ENCODE measurements at regions not wholly inside any gene's neighbourhood (a gene's known extent, or its start where the extent isn't known, plus 50 kb on each side); places are given as distances from the start of the nearest gene placed in this dataset.
A peak's percentile ranks its signal among the peaks of the same experiment; 100 is the strongest.
"Not testable (repeated sequence)": the region's sequence is repeated elsewhere in the genome, so short reads cannot be mapped to it uniquely, and the experiment has no call there.

DNA sequence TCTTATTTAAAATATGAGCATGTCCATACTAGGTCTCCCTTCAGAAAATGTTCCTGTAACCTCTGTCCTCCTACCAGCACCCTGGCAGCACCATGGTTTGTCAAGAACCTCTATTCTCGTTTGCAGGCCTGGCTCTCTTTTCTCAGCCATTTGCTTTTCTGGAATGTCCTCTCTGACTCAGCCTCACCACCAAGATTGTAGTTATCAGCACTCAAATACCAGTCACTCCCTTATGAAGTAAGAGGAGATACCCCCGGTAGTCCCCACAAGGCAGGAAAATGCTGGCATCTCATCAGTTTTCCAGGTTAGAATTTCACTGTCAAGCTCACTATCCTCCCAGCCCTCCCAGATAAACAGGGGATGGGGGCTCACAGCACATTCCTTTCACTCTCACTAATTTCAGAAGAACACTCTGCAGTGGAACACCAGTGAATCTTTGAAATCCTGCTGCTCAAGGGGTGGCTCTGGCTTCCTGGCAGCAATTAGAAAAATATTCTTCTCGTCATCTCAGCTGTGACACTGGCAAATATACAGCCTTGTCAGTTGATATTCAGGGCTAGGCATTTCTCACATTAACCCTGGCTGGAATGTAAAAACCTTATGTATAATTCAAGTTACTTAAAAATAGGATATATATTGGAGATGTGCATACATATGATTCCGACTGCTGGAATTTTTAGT, 129.2 kb downstream of the TBX18 start:
- peak; percentile 84 for DNase-seq

DNA sequence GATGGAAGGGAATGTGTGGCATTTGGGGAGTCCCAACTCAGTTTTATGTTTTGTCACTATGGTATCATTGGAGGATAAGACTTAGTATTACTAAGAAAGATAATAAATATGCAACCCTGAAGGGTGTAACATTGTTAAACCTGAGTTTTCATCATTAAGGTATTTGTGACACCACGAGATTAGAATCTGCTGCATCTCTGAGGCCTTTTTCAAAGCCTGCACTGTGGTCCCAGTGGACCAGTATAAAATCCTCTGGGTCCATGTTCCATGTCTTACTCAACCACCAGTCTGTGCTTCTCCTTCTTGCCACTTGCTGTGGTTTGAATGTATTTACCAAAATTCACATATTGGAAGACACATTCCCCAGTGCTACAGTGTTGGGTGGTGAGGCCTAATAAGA, 130.6 kb downstream of the TBX18 start:
- peak; percentile 73 for DNase-seq

DNA sequence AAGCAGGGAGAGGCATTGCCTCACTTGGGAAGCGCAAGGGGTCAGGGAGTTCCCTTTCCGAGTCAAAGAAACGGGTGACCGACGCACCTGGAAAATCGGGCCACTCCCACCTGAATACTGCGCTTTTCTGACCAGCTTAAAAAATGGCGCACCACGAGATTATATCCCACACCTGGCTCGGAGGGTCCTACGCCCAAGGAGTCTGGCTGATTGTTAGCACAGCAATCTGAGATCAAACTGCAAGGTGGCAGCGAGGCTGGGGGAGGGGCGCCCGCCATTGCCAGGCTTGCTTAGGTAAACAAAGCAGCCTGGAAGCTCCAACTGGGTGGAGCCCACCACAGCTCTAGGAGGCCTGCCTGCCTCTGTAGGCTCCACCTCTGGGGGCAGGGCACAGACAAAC, 137.9 kb downstream of the TBX18 start:
- not testable (repeated sequence) for DNase-seq

DNA sequence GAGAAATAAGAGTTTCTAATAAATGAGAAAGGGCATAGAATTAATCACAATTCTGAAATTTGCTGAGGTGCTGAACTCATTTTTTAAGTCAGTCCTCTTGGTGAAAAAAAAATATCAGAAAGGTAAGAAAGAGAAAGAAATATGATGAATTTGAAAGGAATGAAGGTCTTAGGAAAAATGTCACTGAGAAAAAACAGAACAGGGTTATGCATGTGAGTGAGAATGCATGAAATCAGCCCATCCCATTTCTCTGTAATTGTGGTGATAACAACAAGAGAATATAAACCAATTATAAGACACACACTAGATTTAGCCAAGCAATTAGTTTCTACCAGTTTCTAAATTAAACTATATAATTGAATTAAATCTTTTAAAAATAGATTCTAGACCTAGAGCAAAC, 138.9 kb downstream of the TBX18 start:
- no peak for DNase-seq

DNA sequence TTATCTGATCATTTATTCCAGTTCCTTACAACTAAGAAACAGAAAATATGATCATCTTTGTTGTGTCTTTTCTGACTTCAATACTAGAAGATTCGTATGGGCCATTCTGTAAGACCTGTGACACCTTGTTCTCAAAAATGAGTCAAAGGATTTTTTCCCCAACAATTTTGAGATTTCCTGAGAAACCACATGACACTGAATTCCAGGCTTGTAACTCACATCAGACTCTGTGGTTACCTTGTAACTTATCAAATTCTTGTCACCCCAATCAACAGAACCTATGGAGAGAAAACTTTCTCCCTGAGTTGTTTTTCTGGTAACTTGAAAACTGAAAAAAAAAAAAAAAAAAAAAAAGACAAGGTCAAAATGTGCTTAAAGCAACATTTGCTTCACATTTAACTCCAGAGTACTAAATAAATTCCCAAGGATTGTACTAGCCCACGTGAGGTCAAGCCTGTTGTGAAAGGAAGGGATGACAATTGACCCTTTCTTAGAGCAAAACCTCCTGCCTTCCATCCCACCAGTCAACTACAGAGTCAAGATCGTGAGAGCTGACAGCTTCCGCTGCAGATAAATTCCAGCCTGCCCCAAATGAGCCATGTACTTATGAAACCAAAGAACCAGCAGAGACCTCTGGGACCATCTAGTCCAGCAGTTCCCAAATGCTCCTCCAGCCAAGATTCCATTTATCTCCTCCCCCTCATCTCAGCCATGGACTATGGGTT, 140.3 kb downstream of the TBX18 start:
- peak; percentile 91 for DNase-seq

DNA sequence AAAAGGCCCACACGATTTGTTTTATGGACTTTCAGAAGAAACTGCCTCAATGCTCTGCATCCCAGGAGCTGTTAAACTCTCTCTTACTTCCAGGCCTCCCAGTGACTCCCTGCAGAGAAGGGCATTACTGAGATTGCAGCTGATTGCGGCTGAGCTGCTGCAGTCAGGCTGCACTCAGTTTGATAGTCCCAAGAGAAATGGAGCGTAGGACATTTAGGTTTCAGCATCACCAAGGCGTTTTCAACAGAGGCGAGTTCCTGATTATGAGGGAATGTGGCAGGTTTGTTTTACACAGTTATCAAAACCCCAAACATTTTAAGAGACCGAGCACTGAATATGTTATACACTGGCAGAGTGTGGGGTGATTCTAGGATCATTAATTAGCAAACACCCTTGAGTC, 145.6 kb downstream of the TBX18 start:
- DNase-seq = peak; percentile 85

DNA sequence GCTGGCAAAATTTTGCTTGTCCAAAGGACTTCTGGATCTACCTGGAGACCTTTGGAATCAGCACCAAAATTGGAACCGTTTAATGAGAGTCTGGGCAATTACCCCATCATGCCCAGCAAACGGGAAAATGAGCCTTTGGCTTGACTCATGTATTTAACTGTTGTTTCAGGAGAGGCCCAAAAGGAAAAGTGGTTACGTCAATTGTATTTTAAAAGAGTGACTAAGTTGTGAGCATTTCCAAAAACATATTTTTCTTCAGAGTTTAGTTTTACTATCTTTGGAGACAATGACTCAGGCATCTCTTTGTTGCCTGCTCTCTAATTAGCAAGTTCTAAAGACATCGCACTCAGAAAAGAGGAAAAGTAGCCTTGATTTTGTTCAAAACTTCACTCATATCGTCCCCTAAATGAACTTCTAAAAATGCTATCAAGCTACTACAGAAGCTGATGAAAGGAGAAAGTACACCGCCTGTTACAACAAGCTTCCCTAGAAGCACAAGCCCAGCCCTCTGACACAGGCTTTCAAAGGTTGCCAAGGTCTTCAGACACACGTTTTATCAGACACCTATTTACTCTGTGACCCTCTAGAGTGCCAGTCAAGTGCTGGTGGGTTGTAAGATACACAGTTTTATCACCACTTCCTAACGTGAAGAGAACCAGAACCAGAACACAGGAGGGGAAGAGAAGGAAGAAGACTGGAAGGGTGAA, 146.2 kb downstream of the TBX18 start:
- DNase-seq = peak; percentile 96

DNA sequence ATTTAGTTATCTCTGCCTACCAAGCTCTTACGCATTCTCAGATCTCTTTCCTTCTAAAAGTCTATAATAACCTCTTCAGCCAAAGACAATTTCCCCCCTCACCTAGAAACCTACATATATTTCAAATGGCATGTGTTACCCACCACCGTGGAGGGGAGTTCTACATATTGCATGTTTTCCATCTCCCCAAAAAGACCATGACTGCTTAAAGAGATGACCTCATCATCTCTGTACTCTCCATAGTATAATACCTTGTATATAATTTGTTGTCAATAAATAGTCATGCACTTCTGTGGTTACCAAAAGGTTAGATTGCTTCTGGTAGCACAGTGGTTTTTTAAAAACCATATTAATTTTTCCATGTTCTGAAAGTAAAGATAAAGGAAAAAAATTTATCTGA, 148.4 kb downstream of the TBX18 start:
- DNase-seq = no peak

DNA sequence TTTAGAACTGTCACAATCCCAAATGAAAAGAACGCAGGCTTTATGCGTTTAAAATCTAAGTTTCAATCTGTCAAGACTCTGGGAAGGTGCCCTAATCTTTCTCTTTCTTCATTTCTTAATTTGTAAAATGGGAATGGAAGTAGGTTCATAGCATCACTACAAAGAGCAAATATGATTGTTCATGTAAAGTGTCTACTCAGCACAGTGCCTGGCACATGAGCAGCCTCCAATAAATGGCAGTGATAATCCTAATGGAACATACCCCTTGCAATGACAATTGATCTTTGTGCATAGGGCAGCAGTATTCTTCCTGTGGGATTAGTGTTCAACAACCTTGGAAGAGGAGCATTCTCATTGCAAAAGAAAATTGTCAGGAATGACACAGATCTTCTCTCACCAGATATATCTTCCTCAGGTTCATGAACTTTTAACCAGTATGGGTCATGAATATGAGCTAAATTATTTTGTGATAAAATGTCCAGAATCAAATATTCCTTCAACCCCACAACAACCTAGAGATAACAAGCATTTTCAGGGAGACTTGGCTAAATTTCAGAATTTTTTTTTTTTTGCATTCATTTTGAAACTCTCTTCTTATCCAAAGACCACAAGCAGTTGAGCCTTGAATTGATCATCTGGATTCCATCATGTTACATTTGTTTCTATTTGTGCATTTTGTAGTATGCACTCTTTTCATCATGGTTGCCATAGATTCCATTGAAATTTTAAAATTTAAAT, 149.1 kb downstream of the TBX18 start:
- DNase-seq = no peak

DNA sequence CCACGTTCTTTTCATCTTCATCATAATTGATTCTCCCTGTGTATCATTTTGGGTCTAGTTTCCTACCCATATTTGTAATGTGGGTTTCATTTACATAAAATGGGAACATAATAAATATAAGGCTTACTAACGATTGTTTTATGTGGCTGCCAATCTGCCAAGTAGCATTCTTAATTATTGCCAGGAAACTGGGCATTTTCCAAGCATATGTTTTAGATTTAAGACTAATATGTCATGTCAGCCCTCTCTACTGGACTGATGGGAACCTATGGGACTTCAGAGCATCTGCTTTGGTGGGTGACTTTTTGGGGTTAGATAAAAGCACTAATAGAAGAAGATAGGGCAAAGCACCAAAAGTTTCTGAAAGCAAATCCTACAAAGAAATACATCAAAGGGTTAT, 157.5 kb downstream of the TBX18 start:
- DNase-seq = peak; percentile 38

DNA sequence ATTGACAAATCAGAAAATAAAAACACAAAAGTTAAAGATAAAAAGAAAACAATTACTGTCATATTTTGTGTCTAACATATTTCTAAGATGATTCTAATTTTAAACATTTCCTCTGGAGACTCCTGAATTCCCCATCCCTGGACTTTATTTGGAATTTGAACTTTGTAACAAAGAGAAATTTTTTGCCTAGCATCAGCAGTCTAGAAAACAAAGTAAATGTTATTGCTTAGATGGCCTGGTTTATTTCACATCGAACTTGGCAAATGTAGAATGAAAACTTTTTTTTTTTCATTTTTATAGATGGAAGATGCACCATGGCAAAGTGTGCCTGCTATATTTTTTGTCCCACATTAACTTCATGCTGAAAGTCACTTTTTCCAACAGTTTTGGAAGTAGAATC, 159.1 kb downstream of the TBX18 start:
- peak; percentile 59 for DNase-seq

DNA sequence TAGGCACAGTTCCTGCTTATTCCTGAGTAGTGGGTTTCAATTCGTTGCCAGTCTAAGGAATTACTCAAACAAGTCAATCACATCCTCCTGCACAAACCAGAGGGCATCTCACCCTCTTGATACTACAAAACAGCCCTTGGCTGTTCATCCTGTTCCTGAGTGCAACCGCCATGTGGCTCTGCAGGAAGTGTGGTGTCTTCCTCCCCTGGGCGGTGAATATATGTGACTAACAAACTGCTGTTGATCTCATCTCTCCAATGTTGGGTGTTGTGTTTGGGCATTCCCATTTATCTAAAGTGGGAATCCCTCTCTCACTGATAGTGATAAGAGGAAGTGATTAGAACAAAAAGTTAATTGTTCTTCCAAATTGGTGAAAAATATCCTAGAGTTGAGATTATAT, 163.0 kb downstream of the TBX18 start:
- no peak for DNase-seq

DNA sequence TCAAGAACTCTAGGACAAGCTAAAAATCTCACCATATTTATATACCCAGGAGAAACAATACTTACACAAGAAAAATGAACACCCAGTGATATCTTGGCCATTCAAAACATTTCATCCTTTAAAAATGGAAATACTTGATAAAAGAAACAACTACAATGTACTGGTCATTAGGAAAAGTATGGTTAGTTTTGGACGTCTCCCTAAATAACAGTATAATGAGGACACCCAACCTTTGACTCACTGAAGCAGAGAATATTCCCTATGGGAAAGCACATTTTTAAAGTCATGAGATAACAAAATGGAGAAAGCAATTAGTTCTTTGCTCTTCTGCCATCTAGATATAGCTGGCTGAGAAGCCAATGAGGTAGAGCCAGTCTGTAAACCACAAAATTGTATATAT, 164.4 kb downstream of the TBX18 start:
- peak; percentile 16 for DNase-seq

DNA sequence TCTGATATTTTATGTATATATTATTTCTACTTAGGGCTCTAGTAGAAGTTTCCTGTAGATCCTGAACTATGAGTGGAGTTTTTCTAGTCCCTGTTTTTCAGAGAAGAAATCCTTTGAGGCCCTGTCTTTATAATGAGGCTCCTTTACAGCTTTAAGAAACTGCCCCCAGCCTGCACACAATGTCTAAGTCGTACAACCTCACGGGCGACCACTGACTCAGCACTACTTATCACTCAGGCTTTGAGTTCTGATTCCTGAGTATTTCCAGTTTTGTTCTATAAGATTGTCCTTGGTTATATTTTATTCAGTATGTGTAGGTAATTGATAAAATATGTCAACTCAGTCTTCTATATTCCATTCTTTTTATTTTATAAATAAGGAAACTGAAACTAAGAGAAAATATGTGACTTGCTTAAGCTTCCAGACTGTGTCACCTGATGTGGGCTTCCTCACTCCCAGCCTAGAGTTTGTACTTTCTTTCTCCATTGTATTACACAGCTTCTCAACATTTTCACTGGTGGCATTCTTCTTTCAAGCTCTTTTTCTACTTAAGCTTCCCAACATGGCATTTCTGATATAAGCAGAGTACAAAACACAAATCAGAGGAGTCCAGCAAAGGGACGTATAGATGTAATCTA, 167.0 kb downstream of the TBX18 start:
- DNase-seq = no peak

DNA sequence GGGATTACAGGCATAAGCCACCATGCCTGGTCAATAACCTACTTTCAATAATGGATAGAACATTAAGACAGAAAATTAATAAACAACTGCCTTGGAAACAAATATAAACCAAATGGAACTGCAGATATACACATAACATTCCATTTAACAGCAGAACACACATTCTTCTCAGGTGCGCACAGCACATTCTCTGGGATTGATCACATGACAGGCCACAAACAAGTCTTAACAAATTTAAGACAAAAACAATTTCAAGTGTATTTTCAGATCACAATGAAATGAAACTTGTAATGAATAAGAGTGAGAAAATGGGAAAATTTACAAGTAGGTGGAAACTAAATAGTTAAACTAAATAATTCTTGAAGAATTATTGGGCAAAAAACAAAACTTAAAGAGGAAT, 167.9 kb downstream of the TBX18 start:
- DNase-seq = no peak

DNA sequence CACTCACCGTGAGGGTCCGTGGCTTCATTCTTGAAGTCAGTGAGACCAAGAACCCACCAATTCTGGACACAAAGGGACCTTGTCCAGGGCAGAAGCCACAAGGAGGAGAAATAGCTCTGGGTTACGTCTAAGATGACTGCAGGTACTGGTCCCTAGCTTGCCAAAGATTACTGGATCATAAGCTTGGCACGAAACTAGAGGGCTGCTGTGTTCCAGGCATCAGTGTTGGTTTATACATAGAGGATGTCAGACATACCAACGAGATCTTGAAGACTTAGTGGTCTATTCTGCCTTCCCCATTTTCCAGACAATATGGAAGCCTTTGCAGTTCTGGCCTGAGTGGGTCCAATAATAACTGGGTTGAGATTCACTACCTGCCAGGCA, 175.7 kb downstream of the TBX18 start:
- DNase-seq = no peak

DNA sequence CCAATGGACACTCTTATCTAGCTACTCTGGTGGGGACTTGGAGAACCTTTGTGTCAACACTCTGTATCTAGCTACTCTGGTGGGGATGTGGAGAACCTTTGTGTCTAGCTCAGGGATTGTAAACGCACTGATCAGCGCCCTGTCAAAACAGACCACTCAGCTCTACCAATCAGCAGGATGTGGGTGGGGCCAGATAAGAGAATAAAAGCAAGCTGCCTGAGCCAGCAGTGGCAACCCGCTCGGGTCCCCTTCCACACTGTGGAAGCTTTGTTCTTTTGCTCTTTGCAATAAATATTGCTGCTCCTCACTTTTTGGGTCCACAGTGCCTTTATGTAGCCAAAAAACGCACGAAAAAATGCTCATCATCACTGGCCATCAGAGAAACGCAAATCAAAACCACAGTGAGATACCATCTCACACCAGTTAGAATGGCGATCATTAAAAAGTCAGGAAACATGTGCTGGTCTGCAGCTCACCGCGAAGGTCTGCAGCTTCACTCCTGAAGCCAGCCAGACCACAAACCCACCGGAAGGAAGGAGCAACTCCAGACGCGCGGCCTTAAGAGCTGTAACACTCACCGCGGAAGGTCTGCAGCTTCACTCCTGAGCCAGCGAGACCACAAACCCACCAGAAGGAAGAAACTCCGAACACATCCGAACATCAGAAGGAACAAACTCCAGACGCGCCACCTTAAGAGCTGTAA, 176.3 kb downstream of the TBX18 start:
- DNase-seq = not testable (repeated sequence)

DNA sequence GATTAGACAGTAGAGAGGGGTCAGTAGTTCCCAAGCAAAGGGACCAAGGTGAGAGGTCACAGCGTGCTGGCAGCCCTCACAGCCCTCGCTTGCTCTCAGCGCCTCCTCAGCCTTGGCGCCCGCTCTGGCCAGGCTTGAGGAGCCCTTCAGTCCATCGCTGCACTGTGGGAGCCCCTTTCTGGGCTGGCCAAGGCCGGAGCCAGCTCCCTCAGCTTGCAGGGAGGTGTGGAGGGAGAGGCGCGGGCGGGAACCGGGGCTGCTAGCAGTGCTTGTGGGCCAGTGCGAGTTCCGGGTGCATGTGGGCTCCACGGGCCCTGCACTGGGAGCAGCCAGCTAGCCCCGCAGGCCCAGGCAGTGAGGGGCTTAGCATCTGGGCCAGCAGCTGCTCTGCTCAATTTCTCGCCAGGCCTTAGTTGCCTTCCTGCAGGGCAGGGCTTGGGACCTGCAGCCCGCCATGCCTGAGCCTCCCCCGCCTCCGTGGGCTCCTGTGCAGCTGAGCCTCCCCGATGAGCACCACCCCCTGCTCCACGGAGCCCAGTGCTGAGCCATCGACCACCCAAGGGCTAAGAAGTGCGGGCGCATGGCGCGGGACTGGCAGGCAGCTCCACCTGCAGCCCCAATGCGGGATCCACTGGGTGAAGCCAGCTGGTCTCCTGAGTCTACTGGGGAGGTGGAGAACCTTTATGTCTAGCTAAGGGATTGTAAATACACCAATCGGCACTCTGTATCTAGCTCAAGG, 177.0 kb downstream of the TBX18 start:
- not testable (repeated sequence) for DNase-seq

DNA sequence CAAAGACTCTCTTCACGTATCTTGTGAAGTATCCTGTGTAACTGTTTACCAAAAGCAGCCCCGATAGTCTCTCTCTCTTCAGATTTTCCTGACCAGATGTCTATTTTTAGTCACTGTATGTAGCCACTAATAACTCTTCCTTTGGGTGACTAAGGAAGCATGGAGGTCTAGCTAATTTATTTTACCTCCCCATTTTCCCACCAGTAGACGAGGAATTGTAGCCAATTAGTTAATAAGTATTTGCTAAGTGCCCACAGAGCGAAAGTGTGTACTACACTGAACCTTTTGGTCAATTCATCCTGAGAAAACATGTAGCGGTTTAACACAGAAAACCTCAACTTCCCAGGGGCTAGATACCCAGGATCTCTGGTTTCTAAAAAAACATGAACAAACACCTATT, 180.6 kb downstream of the TBX18 start:
- DNase-seq = peak; percentile 20

DNA sequence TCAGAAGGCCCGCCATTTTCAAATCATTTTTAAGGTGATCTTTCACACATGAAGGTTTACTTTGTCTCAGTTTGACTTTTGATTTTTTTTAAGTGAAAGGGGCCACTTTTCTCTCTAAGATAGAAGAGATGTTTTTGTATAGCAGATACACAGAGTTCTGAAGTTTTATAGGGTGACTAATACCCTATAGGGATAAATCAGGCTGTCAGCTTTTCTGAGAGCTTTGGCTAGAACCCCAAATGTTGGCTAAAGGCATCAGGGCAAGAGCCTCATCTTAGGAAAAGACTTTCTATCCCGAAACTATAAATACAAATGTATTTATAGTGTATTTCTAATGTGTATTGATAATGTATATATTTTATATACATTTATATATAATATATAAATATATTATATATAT, 181.4 kb downstream of the TBX18 start:
- peak; percentile 34 for DNase-seq

Data from fibroblast of skin of back (primary cell).